Testis (tissue), 2 donors: ENCODE measurements at regions not wholly inside any gene's neighbourhood (a gene's known extent, or its start where the extent isn't known, plus 50 kb on each side); places are given as distances from the start of the nearest gene placed in this dataset.

Experiments used
- DNase-seq: peaks from one replicate; pipeline ENCODE4 v3.0.0-alpha.2; 2019
- H3K27ac ChIP-seq, 2 donors: fragments of 200-600 bp; sonication (generic); one replicate each; pipeline ENCODE4 v1.5.1; 2019
- H3K27me3 ChIP-seq: fragments of 200-600 bp; sonication (generic); one replicate; pipeline ENCODE4 v1.5.1; 2019
- H3K36me3 ChIP-seq: fragments of 200-600 bp; sonication (generic); one replicate; pipeline ENCODE4 v1.5.1; 2017; ENCODE audit warnings: low read depth; ENCODE audit errors: missing control alignments
- H3K4me1 ChIP-seq: fragments of 200-600 bp; sonication (generic); one replicate; pipeline ENCODE4 v1.5.1; 2019
- H3K4me3 ChIP-seq, 2 donors: fragments of 200-600 bp; sonication (generic); one replicate each; pipeline ENCODE4 v1.5.1; 2017 to 2019
- H3K9me3 ChIP-seq: fragments of 200-600 bp; sonication (generic); one replicate; pipeline ENCODE4 v1.5.1; 2017
- CTCF ChIP-seq, 3 experiments: fragments of 450-650 bp in 2 of 3; fragments of 200-600 bp in 1 of 3; sonication (generic) in 1 of 3; IDR thresholded peaks; one replicate each; pipeline ENCODE4 v1.5.1; 2016 to 2019; ENCODE audit warnings: antibody characterized with exemption in 3 of 3, mild to moderate bottlenecking in 2 of 3, moderate library complexity in 1 of 3
- POLR2A ChIP-seq: fragments of 450-650 bp; IDR thresholded peaks from one replicate; pipeline ENCODE4 v1.6.1; 2017; ENCODE audit warnings: antibody characterized with exemption, mild to moderate bottlenecking, moderate library complexity
- WGBS, 2 donors: methylation state at CpG; one replicate each; pipeline ENCODE4 v1.1.5; 2018; 5-methylcytosine and 5-hydroxymethylcytosine counted together
- intact Hi-C: fragments of 100-400 bp; cut with DNase I; formaldehyde crosslinking; loops from one replicate; pipeline ENCODE4 v1.15.1; 2023; ENCODE audit warnings: low total_unique reads

GRCh38 chr4:185894481-185894880 is 82.5 kb upstream of the SORBS2 start:
- WGBS, 2 donors, result 88 to 93% methylated on average over 4 of the region's 4 CpGs
- TF ChIP-seq POLR2A (no peak), CTCF (IDR thresholded peaks at IDR 0.05) (no peak)
- intact Hi-C loops, result no loop called here

GRCh38 chr4:185895351-185895750 is 83.4 kb upstream of the SORBS2 start:
- Histone ChIP-seq H3K36me3 (no peaks in the 10 kb centered on the region), H3K4me1 (no peaks in the 10 kb centered on the region), H3K4me3 (no peak overlapping the region), H3K27me3 (no peaks in the 10 kb centered on the region), H3K9me3 (no peaks in the 10 kb centered on the region), H3K27ac (no peak overlapping the region)
- intact Hi-C loops, result no loop called here
- no peak for TF ChIP-seq POLR2A
- no peak for TF ChIP-seq CTCF (IDR thresholded peaks at IDR 0.05)
- no peak for DNase-seq
- WGBS, 2 donors, result 92 to 95% methylated on average over 12 to 14 of the region's 14 CpGs

More at GRCh38 chr4:185894481-185894880, 82.5 kb upstream of the SORBS2 start:
- no peak overlapping the region for H3K27ac ChIP-seq
- H3K27me3 ChIP-seq, result no peaks in the 10 kb centered on the region
- no peaks in the 10 kb centered on the region for H3K9me3 ChIP-seq
- H3K4me3 ChIP-seq, result no peak overlapping the region
- DNase-seq, result no peak
- no peaks in the 10 kb centered on the region for H3K36me3 ChIP-seq
- no peaks in the 10 kb centered on the region for H3K4me1 ChIP-seq

GRCh38 chr4:185895866-185896265 is 83.9 kb upstream of the SORBS2 start:
- DNase-seq, result no peak
- no peak overlapping the region for H3K4me3 ChIP-seq
- TF ChIP-seq POLR2A, result no peak
- TF ChIP-seq CTCF (IDR thresholded peaks at IDR 0.05), result no peak
- no peaks in the 10 kb centered on the region for H3K9me3 ChIP-seq
- H3K27me3 ChIP-seq, result no peaks in the 10 kb centered on the region
- H3K27ac ChIP-seq, result no peak overlapping the region
- intact Hi-C loops, result no loop called here
- H3K36me3 ChIP-seq, result no peaks in the 10 kb centered on the region
- no peaks in the 10 kb centered on the region for H3K4me1 ChIP-seq
- 95 to 98% methylated on average over 3 of the region's 3 CpGs for WGBS, 2 donors

DNA sequence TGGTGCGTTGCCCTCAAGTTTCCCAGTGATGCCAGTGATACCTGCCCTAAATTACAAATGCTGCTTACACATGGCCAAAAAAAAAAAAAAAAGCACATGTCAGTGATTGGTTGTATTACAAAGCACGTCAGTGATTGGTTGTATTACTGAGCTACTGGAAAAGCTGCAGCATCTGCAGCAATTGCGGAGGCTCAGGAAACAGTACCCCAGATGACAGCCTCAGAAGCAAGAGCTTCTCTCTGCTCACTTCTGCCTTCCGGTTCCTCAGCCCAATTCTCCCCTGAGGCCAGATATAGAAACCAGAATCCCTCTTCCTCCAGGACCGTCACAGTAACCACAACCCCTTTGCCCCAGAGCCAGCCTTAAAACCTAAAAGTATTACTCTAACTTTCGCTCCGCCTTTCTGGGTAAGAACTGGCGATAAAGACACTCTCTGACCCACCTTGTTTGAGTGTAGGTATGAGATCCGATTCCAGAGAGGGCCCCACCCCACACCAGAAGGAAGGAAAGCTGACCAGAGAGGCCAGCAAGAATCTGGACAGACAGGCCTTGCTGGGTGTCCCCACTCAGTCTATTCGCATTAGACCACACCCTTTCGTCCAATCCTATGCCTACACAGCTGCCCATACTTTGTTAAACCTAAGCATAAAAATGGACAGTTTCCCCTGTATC is 85.0 kb upstream of the SORBS2 start:
- no peaks in the 10 kb centered on the region for H3K27me3 ChIP-seq
- no peak overlapping the region for H3K27ac ChIP-seq
- 85 to 91% methylated on average over 10 to 11 of the region's 11 CpGs for WGBS, 2 donors
- no peak for DNase-seq
- H3K4me3 ChIP-seq, result no peak overlapping the region
- TF ChIP-seq POLR2A (no peak), CTCF (IDR thresholded peaks at IDR 0.05) (no peak)
- H3K4me1 ChIP-seq, result no peaks in the 10 kb centered on the region
- no peaks in the 10 kb centered on the region for H3K36me3 ChIP-seq
- intact Hi-C loops, result no loop called here
- H3K9me3 ChIP-seq, result no peaks in the 10 kb centered on the region

GRCh38 chr4:185898413-185898812 is 86.4 kb upstream of the SORBS2 start:
- no peaks in the 10 kb centered on the region for H3K36me3 ChIP-seq
- TF ChIP-seq CTCF (IDR thresholded peaks at IDR 0.05) (no peak), POLR2A (no peak)
- intact Hi-C loops, result no loop called here
- WGBS, 2 donors, result 77 to 88% methylated on average over 8 of the region's 8 CpGs
- no peaks in the 10 kb centered on the region for H3K4me1 ChIP-seq
- no peak for DNase-seq
- no peak overlapping the region for H3K4me3 ChIP-seq
- H3K27me3 ChIP-seq, result no peaks in the 10 kb centered on the region
- H3K9me3 ChIP-seq, result no peaks in the 10 kb centered on the region
- H3K27ac ChIP-seq, result no peak overlapping the region
